ENCODE measurements at regions not wholly inside any gene's neighbourhood (a gene's known extent, or its start where the extent isn't known, plus 50 kb on each side); places are given as distances from the start of the nearest gene placed in this dataset.

DNA sequence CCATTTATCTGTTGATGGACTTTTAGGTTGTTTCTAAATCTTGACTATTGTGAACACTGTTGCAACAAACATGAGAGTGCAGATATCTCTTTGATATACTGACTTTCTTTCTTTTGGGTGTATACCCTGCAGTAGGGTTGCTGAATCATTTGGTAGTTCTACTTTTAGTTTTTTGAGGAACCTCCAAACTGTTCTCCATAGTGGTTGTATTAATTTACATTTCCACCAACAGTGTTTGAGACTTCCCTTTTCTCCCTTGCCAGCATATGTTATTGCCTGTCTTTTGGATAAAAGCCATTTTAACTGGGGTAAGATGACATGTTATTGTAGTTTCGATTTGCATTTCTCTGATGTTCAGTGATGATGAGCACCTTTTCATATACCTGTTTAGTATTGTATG lies 330.0 kb downstream of the DDX10 start:
- no peak for DNase-seq

DNA sequence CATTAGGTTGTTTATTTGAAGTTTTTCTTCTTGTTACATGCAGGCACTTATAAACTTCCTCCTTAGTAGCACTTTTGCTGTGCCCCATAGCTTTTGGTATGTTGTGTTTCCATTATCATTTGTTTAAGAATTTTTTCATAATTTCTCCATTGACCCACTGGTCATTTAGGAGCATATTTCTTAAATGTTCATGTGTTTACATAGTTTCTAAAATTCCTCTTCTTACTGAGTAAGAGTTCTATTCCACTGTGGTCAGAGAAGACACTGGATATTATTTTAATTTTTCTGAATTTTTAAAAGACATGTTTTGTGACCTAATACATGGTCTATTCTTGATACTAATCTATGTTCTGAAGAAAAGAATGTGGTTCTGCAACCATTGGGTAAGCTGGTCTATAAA lies 333.0 kb downstream of the DDX10 start:
- no peak for DNase-seq

DNA sequence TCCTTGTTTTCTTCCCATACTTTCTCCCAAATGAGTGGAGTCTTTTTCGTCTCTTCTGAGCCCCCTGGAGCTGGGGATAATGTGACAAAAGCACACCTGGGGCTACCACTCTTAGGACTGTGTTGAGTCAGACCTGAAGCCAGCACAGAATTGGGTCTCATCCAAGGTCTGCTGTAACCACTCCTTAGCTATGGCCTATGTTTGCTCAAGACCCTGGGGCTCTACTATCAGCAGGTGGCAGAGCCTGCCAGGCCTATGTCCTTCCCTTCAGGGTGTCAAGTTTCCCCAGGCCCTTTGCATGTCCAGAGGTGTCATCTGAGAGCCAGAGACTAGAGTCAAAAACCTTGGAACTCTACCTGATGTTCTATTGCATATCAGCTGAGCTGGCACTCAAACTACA lies 335.7 kb downstream of the DDX10 start:
- no peak for DNase-seq

DNA sequence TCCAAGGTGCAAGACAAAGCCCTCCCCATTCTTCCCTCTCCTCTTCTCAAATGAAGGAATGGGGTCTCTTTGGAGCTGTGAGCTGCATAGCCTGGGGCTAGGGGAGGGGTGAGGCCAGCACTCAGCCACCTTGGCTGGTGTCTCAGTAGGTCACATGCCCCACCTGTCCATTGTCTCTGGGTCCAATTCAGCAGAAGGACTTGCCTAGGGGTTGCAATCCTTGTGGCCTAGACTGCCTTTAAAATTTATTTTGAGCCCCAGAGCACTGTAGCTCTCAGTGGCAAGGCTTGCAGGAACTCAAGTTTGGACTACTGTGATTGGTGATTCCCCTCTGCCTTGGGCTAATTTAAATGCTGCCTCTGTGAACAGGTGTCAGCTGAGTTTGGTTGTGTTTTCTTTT lies 336.7 kb downstream of the DDX10 start:
- DNase-seq: no peak

DNA sequence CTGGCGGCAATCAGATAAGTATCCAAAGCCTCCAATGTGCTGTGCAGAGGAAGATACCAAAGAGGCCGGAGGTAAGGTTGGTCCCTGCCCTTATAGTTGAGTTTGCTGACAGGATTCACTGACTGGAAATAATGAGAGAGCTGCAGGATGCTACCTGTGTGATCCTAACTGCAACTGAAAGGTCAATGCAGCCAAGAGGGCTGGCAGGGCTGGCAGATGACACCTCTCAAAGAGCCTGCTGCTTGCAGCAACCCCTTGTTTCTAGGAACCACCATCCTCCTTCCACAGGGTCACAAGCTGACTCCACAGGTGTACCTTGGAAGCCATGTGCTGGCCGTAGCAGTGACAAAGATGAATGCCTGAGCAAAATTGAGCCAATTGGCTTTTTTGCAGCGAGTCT lies 348.1 kb downstream of the DDX10 start:
- DNase-seq: no peak

DNA sequence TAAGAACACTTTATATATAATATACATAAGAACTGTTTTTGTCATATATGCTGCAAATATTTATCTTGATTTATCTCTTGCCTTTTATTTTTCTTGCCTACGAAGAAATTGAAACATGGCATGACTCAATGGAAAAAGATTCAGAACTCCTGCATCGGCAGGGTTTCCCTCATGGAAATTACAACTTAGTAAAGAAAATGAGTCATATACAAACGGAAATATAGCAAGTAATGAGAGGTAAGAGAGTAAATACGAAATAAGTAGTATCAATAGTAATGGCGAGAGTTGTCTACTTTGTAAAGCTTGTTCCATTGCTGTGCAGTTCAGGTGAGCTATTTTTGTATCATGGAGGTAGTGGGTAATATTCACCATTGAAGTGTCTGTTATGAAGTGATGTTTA lies 350.4 kb downstream of the DDX10 start:
- no peak for DNase-seq

DNA sequence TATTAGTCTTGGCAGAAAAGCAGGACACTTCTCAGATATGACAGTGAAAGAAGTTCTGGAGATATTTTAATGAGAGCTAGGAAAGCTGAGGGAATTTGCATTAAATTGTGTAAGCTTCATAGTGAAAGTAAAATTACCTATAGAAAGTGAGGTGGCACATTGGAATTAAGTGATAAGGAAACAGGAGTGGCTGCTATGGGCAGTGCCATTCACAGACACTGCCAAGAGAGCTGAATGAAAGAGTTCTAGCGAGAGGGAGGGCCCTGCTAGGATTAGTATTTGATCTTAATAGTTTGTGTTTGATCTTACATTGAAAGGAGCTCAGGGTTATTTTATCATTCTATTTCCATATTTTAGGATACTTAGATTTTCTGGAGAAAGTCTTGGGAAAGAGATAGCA lies 351.9 kb downstream of the DDX10 start:
- DNase-seq: no peak

DNA sequence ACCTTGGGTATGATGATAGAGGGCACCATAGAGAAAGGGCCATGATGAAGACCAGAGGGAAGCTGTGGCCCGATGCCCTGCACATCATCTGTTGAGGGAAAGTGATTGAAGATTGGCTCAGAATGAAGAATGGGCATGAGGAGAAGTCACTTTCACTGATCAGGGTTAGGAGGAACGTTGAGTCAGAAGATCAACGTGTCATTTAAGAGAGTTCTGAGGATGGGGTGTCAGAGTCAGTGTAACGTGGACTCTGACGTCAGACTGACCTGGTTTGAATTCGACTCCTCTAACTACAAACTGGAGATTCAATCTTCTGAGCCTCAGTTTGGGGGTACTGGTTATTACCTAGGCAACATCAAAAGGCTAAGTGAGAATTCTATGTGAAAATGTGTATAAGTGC lies 352.6 kb downstream of the DDX10 start:
- no peak for DNase-seq

DNA sequence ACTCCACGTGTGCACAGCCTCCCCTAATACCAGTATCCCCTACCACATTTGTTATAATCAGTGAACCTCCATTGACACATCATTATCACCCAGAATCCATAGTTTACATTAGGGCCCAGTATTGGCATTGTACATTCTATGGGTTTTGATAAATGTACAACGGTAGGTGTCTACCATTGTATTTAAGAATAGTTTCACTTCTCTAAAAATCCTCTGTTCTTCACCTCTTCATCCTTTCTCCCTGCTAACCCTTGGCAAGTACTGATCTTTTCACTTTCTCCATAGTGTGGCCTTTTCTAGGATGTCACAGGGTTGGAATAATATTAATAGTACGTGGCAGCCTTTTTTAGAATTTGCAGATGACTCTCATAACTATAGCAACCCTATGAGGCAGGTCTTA lies 353.8 kb downstream of the DDX10 start:
- DNase-seq: no peak

DNA sequence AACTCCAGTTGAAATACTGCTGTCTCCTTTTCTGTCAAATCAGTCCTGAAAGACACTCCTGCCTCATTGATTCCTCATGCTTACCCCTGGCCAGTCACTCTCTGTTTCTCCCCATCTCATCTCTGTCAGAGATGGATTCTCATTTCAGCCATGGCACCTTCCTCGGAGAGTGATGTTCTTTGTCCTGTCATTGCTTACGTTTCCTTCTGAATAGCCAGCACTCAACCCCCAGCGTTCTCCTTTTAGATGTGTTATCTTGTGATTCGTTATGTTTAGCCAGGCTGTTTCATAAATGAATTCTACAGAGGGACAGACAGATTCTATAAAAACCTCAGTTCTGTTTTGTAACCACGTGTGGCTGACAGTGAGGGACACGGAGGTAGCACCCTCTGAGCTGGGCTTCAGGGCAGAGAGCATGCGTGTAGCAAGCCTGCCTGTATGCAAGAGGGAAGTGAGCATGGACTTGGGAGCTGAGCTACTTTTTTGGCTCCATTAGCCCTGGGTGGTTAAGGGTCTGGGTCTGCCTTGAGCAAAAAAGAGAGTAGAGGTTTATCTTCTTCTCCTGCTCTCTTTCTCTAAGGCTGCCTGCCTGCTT lies 354.6 kb downstream of the DDX10 start:
- no peak for DNase-seq

DNA sequence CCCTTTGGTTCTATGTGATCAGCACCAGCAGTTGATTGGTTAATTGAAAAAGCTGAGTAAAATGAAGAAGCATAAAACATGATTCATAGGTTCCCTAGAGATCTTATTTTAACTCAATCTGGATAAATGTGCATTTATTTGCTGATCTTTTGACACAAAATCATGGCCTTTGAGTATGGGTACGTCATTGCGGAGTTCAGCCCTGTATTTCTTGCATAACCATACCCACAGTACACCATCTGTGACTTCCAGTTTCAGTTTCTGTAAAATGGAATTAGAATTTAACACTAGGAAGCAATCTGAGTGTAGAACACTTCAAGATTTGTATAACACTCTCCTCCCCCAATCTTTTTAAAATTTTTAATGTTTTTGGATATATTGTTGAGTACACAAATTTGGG lies 358.2 kb downstream of the DDX10 start:
- DNase-seq: no peak

DNA sequence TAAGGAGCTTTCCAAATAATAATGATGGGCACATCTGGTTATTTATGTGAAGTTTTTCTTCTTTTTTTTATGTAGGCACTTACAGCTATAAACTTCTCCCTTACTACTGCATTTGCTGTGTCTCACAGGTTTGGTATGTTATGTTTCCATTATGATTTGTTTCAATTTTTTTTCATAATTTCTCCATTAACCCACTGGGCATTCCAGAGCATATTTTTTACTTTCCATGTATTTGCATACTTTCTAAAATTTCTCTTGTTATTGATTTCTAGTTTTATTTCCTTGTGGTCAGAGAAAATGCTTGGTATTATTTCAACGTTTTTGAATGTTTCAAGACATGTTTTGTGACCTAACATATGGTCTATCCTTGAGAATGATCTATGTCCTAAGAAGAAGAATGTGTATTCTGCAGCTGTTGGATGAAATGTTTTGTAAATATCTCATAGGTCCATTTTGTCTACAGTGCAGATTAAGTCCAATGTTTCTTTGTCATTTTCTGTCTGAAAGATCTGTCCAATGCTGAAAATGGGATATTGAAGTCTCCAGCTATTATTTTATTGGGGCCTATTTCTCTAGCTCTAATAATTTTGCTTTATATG lies 362.1 kb downstream of the DDX10 start:
- DNase-seq: no peak

DNA sequence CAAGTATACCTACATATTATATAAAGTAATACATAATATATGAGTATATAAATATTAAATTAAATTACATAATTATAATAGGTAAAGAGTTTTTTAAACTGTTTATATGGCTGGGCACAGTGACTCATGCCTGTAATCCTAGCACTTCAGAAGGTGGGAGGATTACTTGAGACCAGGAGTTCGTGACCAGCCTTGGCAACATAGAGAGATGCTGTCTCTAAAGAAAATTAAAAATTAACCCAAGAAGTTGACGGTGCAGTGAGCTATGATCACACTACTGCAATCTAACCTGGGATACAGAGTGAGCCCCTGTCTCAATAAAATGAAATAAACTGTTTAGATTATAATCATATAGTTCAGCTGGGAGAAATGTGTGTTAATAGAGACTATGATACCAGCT lies 363.0 kb downstream of the DDX10 start:
- no peak for DNase-seq

DNA sequence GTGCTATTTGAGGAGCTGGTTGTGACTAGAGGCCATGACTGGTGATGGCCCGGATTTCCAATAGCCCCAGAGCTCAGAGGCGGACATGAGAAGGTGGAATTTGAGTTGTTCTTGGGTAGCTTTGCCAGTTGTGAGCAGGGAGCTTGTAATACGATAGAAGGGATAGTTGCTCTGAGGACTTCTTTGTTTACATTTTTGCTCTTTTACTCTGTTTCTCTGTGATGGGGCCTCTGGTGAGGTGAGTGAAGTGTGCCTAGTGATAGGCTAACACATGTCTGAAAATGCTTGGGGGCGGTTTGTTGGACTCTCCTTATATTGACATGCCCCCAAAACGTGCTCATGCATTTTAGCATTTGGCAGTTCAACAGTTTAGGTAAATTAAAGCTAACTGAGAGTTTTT lies 365.1 kb downstream of the DDX10 start:
- DNase-seq: no peak

DNA sequence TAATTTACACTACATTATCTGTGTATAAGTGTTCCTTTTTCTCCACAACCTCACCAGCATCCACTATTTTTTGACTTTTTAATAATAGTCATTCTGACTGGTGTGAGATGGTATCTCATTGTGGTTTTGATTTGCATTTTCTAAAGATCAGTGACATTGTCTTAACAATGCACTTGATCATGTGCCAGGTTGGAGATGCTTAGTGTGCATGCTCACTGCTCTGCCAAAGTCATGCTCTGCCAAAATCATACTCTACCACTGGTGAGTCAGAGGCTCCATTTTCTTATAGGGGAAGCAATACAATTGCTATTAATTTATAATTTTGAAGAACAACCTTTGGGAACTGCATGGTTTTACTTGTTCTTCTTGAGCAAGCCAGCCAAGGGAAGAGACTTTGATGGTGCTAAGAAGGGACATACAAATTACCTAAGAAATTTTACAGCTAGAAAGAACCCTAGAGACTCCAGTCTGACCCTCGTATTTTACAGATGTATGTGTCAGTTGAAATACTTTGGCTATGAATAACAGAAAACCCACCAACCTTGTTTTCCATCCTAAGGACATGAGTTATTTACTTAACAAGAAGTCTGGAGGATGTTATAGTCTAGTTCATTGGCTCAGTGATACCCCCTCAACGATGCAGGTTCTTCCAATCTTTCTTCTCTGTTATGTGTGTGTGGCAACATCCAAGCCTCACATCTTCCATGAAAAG lies 368.9 kb downstream of the DDX10 start:
- DNase-seq: peak; percentile 2

DNA sequence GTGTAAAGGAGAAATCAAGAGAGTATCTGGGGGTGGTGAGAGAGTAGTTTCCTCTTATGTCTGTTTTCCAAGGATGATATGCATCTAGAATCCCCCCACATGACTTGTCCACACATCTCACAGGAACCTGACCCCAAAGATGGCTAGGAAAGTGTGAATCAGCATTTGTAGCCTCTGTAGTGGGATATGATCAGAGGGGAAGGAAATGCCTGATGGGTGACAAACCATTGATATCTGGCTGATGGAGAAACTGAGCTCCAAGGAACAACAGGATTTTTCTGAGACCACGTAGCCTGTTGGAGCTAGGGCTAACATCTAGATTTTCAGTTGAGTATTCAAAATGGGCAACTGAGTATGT lies 369.4 kb downstream of the DDX10 start:
- no peak for DNase-seq

DNA sequence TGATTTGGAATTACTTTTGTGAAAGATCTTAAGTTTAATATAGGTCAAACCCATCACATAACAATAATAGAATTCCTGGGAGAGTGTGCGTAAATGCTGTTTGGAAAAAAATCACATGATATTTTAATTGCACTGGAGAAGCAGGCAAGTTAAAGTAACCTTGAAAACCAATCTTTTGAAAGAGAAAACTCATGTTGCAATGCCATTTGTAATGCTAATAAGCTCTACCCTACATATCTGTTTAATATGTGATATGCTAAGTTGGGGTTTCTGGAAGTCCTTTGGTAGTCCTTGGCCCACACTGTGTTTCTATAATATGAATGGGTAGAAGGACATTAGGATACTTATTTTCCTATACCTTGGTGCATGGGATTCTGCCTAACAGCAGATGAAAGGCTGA lies 370.4 kb downstream of the DDX10 start:
- no peak for DNase-seq

DNA sequence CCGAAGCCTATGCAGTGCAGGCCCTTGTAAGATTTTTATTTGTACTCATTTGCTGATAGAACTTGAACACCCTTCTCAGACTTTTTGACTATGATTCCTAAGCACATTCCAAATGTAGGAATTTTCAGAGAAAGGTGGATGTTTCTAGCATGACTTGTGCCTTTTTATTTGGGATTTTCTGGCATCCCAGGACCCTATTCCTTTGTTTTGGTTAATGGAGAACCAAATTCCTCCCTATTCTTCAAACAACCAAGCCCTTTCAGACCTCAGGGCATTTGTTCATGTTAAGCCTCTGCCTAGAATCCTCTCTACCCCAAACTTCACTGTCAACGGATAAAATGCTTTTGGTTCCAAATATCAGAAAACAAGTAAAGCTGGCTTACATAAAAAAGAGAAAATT lies 371.1 kb downstream of the DDX10 start:
- no peak for DNase-seq

DNA sequence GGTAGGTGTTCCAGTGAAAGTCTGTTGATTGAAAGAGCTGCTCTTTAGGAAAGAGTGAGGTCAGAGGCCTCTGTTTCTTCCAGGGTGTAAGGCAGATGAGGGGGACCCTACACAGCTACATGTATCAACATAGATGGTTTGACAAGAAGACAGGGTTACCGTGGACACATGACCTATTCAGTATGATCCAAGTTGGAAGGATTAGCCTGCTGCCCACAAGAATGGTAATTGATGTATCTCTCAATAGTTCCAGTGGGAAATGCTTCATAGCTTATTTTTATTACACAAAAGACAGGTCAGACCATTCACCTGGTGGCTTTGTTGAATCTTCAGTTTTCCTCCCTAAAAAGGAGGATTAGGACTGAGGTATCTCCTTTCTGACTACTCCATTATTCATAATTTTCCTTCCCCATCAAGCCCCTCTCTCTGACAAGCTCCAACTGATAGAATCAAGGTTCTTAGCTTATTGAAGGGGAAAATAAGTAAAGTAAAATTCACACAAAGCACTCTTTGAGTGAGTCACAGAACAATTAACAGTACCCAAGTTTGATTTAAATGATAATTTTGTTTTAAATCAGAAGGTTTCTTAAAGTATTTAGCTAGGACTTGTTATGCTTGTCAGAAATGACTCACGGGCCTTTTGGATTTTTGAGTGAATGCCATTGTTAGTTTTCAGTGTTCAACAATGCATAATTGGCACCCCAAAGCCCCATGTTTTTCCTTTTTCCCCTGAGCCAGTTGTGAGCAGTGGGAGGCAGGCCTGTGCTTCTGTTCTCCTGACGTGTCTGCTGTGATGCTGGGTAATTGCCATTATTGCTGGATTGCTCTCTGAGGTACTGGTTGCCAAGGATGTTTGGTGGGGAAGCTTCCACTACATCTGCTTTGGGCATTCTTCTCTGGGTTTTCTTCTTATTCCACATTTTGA lies 373.2 kb downstream of the DDX10 start:
- peak; percentile 21 for DNase-seq

DNA sequence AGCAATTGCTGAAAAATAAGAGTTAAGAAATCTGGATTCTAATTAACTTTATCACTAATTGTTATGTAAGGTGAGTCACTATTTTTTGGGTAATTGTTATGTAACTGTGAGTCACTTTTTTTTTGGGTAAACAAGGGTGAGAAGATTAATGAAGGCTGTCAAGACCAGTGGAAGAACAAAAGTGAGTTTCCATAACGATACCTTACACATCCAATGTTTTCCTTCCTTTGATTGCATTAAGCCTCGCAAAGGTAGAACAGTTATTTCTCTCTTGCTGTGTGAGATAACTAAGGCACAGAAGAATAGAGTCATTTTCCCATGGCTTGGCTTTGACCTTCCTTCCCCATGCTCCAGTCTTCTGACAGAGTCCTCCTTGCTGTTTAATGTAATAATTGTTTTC lies 374.7 kb downstream of the DDX10 start:
- no peak for DNase-seq

DNA sequence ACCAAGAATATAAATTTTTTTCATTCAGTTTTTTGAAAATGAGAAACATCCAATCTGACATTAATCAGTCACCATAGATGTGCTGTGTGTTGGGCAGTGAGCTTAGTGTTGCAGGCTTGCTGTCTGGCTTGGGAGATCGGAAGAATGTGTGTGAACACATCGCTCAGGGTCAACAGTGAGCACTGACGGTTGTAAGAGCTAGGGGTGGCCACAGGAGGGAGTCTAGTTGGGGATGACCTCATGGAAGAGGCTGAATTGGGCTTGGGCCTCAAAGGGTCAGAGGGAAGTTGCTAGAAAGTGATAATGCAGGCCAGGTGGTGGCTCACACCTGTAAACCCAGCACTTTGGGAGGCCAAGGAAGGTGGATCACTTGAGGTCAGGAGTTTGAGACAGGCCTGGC lies 375.4 kb downstream of the DDX10 start:
- no peak for DNase-seq

DNA sequence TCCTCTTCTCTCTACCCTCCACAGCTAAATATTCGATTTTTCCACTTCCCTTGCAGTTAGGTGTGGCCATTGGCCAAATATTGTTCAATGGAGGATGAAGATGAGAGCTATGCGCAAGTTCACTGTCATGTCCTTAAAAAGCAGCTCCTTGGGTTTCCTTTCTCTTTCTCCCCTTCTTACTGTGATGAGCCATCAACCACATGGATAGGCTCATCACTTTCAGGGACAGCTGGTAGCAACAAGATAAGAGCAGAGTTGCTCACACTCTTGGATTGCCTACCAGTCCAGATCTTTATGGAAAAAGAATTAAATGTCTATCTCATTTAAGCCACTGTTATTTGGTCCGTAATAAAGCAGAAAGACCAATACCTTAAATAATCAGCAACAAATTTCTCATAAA lies 377.0 kb downstream of the DDX10 start:
- no peak for DNase-seq

DNA sequence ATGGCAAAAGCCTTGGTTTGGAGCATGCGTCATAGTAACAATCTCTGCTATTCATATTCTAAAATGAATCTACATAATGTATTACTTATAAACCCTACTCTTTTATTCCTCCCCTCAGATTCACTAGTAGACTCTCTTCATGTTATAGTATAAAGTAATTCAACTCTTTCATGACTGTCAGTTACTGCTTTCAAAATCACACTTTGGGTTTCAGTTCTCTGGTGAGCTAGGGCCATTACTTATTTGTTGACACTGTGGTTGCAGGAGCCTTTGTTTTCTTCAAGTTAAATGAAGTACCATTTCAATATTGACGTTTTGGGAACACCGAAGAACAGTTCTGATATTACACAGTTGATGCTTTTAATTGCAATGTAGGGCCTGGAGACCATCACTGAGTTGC lies 378.4 kb downstream of the DDX10 start:
- DNase-seq: no peak
